Endothelial cell of umbilical vein (primary cell): ENCODE measurements at regions not wholly inside any gene's neighbourhood (a gene's known extent, or its start where the extent isn't known, plus 50 kb on each side); places are given as distances from the start of the nearest gene placed in this dataset.

Source experiments
- BruUV-seq: library from RNA; stranded (reverse); fragments of 400-500 nt; replicated peaks from 2 replicates; lab custom pipeline; 2021; lab: Mats Ljungman, UMichigan
- CTCF ChIA-PET: fragments of 300-600, 350-600 bp; sonication (Branson Sonifier 250); formaldehyde crosslinking; loops from one replicate; lab custom pipeline; 2021; ENCODE audit warnings: antibody characterized with exemption, inconsistent platforms; lab: Charles Lee
- POLR2A ChIA-PET: fragments of 300-600, 350-600 bp; sonication (Branson Sonifier 250); formaldehyde crosslinking; loops from one replicate; lab custom pipeline; 2021; ENCODE audit warnings: antibody characterized with exemption, inconsistent platforms; lab: Charles Lee
- DNase-seq: peaks from one replicate; pipeline ENCODE4 v3.0.0-alpha.2; 2011; ENCODE audit warnings: low read depth, low spot score
- FAIRE-seq: peaks from 2 replicates; lab custom pipeline; 2011; peaks lifted over from hg19 to GRCh38; lab: Jason Lieb, UNC
- H2AFZ ChIP-seq: 2 replicates; pipeline ENCODE4 v1.6.0; 2012; ENCODE audit warnings: low read depth, low read length, control low read depth, inconsistent platforms
- H3K27ac ChIP-seq: 2 replicates; pipeline ENCODE4 v1.5.1; 2011; ENCODE audit warnings: low read depth, mild to moderate bottlenecking, control low read depth, low read length, moderate library complexity; ENCODE audit not compliant: insufficient read depth
- H3K27me3 ChIP-seq, 2 experiments: 2 replicates each; pipeline versions ENCODE4 v1.6.0 to v1.6.1; 2011; ENCODE audit warnings: low read length in 2 of 2, mixed read lengths in 1 of 2; ENCODE audit not compliant: control insufficient read depth in 2 of 2, insufficient read depth in 2 of 2
- H3K36me3 ChIP-seq, 2 experiments: 2 replicates in 1 of 2; 3 replicates in 1 of 2; pipeline ENCODE4 v1.5.1; 2011; ENCODE audit warnings: low read length in 2 of 2, mild to moderate bottlenecking in 1 of 2, moderate library complexity in 1 of 2; ENCODE audit not compliant: control insufficient read depth in 2 of 2, insufficient read depth in 2 of 2; ENCODE audit errors: extremely low read depth in 1 of 2
- H3K4me1 ChIP-seq: 3 replicates; pipeline ENCODE4 v1.5.1; 2011; ENCODE audit warnings: mild to moderate bottlenecking, low read length; ENCODE audit not compliant: control insufficient read depth, insufficient read depth; ENCODE audit errors: extremely low read depth
- H3K4me2 ChIP-seq: 2 replicates; pipeline ENCODE4 v1.6.1; 2011; ENCODE audit warnings: low read length, control low read depth, mixed read lengths; ENCODE audit not compliant: insufficient read depth
- H3K4me3 ChIP-seq, 3 experiments: fragments of 200-600 bp in 1 of 3; sonication (generic), shearing (Covaris generic) in 1 of 3; replicated peaks in 1 of 3; 2 replicates each; pipeline ENCODE4 v1.5.1; 2011 to 2016; ENCODE audit warnings: control low read depth in 3 of 3, low read length in 3 of 3, mild to moderate bottlenecking in 2 of 3, inconsistent platforms in 1 of 3, low read depth in 1 of 3, moderate library complexity in 1 of 3; ENCODE audit not compliant: insufficient read depth in 1 of 3
- H3K79me2 ChIP-seq: 2 replicates; pipeline ENCODE4 v1.6.0; 2012; ENCODE audit warnings: low read length, inconsistent platforms; ENCODE audit not compliant: control insufficient read depth, insufficient read depth
- H3K9ac ChIP-seq: replicated peaks from 2 replicates; pipeline ENCODE3; 2011; ENCODE audit warnings: low read length, control low read depth; ENCODE audit not compliant: insufficient read depth; ENCODE audit errors: extremely low read depth
- H3K9me1 ChIP-seq: replicated peaks from 3 replicates; pipeline ENCODE4 v1.6.0; 2011; ENCODE audit warnings: mild to moderate bottlenecking, low read length; ENCODE audit not compliant: control insufficient read depth, insufficient read depth; ENCODE audit errors: extremely low read depth
- H3K9me3 ChIP-seq: replicated peaks from 2 replicates; pipeline ENCODE4 v1.5.1; 2012; ENCODE audit warnings: low read length, inconsistent platforms; ENCODE audit not compliant: control insufficient read depth, insufficient read depth
- H4K20me1 ChIP-seq: replicated peaks from 2 replicates; pipeline ENCODE3; 2011; ENCODE audit warnings: mild to moderate bottlenecking, low read length; ENCODE audit not compliant: control insufficient read depth, insufficient read depth; ENCODE audit errors: extremely low read depth
- CTCF ChIP-seq, 2 donors: IDR thresholded peaks; 1 replicate in 1 of 2; 2 replicates in 1 of 2; pipeline ENCODE4 v1.5.1; 2011; ENCODE audit warnings: low read length in 2 of 2, mild to moderate bottlenecking in 2 of 2, moderate library complexity in 2 of 2, control low read depth in 1 of 2, inconsistent platforms in 1 of 2, low read depth in 1 of 2; ENCODE audit not compliant: insufficient read depth in 1 of 2; ENCODE audit errors: extremely low read depth in 1 of 2
- GATA2 ChIP-seq: IDR thresholded peaks from 2 replicates; pipeline ENCODE4 v1.7.0; 2011; ENCODE audit warnings: low read depth, mild to moderate bottlenecking, moderate library complexity, mixed read lengths, low read length; ENCODE audit not compliant: insufficient read length, insufficient read depth
- MYC ChIP-seq: IDR thresholded peaks from one replicate; pipeline ENCODE4 v1.6.1; 2011; ENCODE audit warnings: mild to moderate bottlenecking, low read depth, low read length
- POLR2AphosphoS5 ChIP-seq: IDR thresholded peaks from 2 replicates; pipeline ENCODE4 v1.6.1; 2012; ENCODE audit warnings: low read depth, mild to moderate bottlenecking, control low read depth, low read length, moderate library complexity; ENCODE audit not compliant: insufficient read depth
- dilution Hi-C: fragments of 300-500 bp; cut with MboI; formaldehyde crosslinking; loops from one replicate; pipeline ENCODE4 v1.15.0; 2019; ENCODE audit warnings: low sequenced_read_pairs; ENCODE audit not compliant: extremely low pct_ligation_motif_present
- intact Hi-C: fragments of 100-400 bp; cut with micrococcal nuclease; formaldehyde crosslinking; loops from one replicate; pipeline ENCODE4 v1.10.0; 2022

DNA sequence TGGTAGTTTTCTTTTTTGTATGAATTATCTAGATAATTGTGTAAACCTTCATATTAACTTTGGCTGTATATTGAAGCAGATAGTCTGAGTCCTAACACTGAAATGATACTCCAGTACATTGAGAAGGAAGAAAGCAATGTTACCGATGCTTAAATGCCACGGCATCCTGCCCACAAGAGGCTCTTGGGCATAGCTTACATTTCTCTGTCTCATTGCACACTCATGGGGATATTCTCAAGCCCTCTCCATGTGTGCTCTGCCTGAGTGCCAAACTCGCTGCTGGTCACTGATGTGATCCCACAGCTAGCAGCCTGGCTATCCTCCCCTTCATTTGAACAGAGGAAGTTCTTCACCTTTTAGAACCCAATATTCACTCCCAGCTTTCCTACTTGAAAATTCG is 179.4 kb downstream of the TGFB2 start:
- TF ChIP-seq GATA2 (no peak), MYC (no peak)
- DNase-seq (no peak), FAIRE-seq (no peak)
- Histone ChIP-seq H4K20me1 (no peaks in the 10 kb centered on the region), H3K9ac (no peak overlapping the region), H3K4me2 (no peak overlapping the region), H3K36me3 (no peaks in the 10 kb centered on the region), H3K27me3 (no peaks in the 10 kb centered on the region), H3K4me1 (peaks cover 4% of the 10 kb centered on the region), H3K27ac (no peak overlapping the region), H3K79me2 (no peaks in the 10 kb centered on the region), H3K4me3 (no peak overlapping the region), H2AFZ (peak overlapping the region; percentile 7), H3K9me1 (no peaks in the 10 kb centered on the region), H3K9me3 (no peaks in the 10 kb centered on the region)
- ChIA-PET POLR2A (no interaction called here), CTCF (interaction anchor here (1.2 to 2.1 kb wide), 6 partner anchors 8 to 892 kb away, joined by 3 to 11 read pairs (median 3); no protein-coding TSS in a partner anchor)
- intact Hi-C loops (loop anchor here (5.0 to 10.0 kb wide), 3 partner anchors 180 to 1040 kb away; no protein-coding TSS in a partner anchor), dilution Hi-C loops (no loop called here)
- no TSS peak for BruUV-seq

GRCh38 chr1:218525031-218525430 is 179.9 kb downstream of the TGFB2 start:
- H3K9ac ChIP-seq, result no peak overlapping the region
- H3K9me1 ChIP-seq, result no peaks in the 10 kb centered on the region
- no TSS peak for BruUV-seq
- FAIRE-seq (no peak), DNase-seq (peak; percentile 23)
- H4K20me1 ChIP-seq, result no peaks in the 10 kb centered on the region
- H3K27me3 ChIP-seq, result no peaks in the 10 kb centered on the region
- no peak overlapping the region for H3K4me2 ChIP-seq
- peaks cover 4% of the 10 kb centered on the region for H3K4me1 ChIP-seq
- no peaks in the 10 kb centered on the region for H3K9me3 ChIP-seq
- CTCF ChIA-PET, result interaction anchor here (1.1 to 2.1 kb wide), 7 partner anchors 8 to 892 kb away, joined by 3 to 11 read pairs (median 3); partner anchors contain the start of gene TGFB2
- intact Hi-C loops (loop anchor here (10.0 kb wide), 2 partner anchors 180 to 1040 kb away; no protein-coding TSS in a partner anchor), dilution Hi-C loops (no loop called here)
- POLR2A ChIA-PET, result no interaction called here
- no peak for TF ChIP-seq POLR2AphosphoS5
- no peak for TF ChIP-seq CTCF (IDR thresholded peaks at IDR 0.05; ENCODE audit: extremely low read depth in 1 of 2, insufficient read depth in 1 of 2, low read depth in 1 of 2, low read length in 2 of 2)
- TF ChIP-seq GATA2, result no peak
- no peaks in the 10 kb centered on the region for H3K79me2 ChIP-seq
- H3K36me3 ChIP-seq, result no peaks in the 10 kb centered on the region
- H2AFZ ChIP-seq, result peak overlapping the region; percentile 7
- no peak overlapping the region for H3K27ac ChIP-seq
- no peak overlapping the region for H3K4me3 ChIP-seq
